HEK293 (cell line): ENCODE measurements at regions not wholly inside any gene's neighbourhood (a gene's known extent, or its start where the extent isn't known, plus 50 kb on each side); places are given as distances from the start of the nearest gene placed in this dataset.

Experiments used
- BCL6B ChIP-seq: fragments of 450-650 bp; formaldehyde crosslinking; IDR thresholded peaks from 2 replicates; pipeline ENCODE4 v1.5.1; 2017; ENCODE audit warnings: missing biosample characterization, missing genetic modification characterization
- KLF1 ChIP-seq: fragments of 450-650 bp; formaldehyde crosslinking; IDR thresholded peaks from 2 replicates; pipeline ENCODE4 v1.5.1; 2016; ENCODE audit warnings: missing biosample characterization, missing genetic modification characterization
- OVOL3 ChIP-seq: fragments of 450-650 bp; formaldehyde crosslinking; IDR thresholded peaks from 2 replicates; pipeline ENCODE4 v1.5.1; 2016; ENCODE audit warnings: missing biosample characterization, missing genetic modification characterization
- PRDM4 ChIP-seq: fragments of 450-650 bp; formaldehyde crosslinking; IDR thresholded peaks from 2 replicates; pipeline ENCODE4 v1.5.1; 2017; ENCODE audit warnings: missing biosample characterization, missing genetic modification characterization
- ZFP37 ChIP-seq: fragments of 450-650 bp; formaldehyde crosslinking; IDR thresholded peaks from 2 replicates; pipeline ENCODE4 v1.5.1; 2016; ENCODE audit warnings: missing biosample characterization, missing genetic modification characterization
- ZNF112 ChIP-seq: fragments of 450-650 bp; formaldehyde crosslinking; IDR thresholded peaks from 2 replicates; pipeline ENCODE4 v1.5.0; 2017; ENCODE audit warnings: missing biosample characterization, missing genetic modification characterization
- ZNF174 ChIP-seq: fragments of 450-650 bp; formaldehyde crosslinking; IDR thresholded peaks from 2 replicates; pipeline ENCODE4 v1.5.0; 2017; ENCODE audit warnings: missing biosample characterization, mild to moderate bottlenecking, missing genetic modification characterization
- ZNF175 ChIP-seq: fragments of 450-650 bp; formaldehyde crosslinking; IDR thresholded peaks from 2 replicates; pipeline ENCODE4 v1.5.1; 2016; ENCODE audit warnings: missing biosample characterization, missing genetic modification characterization
- ZNF184 ChIP-seq: fragments of 450-650 bp; IDR thresholded peaks from 2 replicates; pipeline ENCODE4 v1.5.1; 2018; ENCODE audit warnings: missing biosample characterization, mild to moderate bottlenecking, missing genetic modification characterization
- ZNF239 ChIP-seq: fragments of 450-650 bp; formaldehyde crosslinking; IDR thresholded peaks from 2 replicates; pipeline ENCODE4 v1.5.1; 2016; ENCODE audit warnings: missing biosample characterization, missing genetic modification characterization
- ZNF391 ChIP-seq: fragments of 450-650 bp; formaldehyde crosslinking; IDR thresholded peaks from 2 replicates; pipeline ENCODE4 v1.5.1; 2016; ENCODE audit warnings: low read depth, missing biosample characterization, missing genetic modification characterization, borderline replicate concordance
- ZNF404 ChIP-seq: fragments of 450-650 bp; formaldehyde crosslinking; IDR thresholded peaks from 2 replicates; pipeline ENCODE4 v1.5.1; 2017; ENCODE audit warnings: missing biosample characterization, missing genetic modification characterization
- ZNF426 ChIP-seq: fragments of 450-650 bp; formaldehyde crosslinking; IDR thresholded peaks from 2 replicates; pipeline ENCODE4 v1.5.1; 2017; ENCODE audit warnings: missing biosample characterization, missing genetic modification characterization, mild to moderate bottlenecking, inconsistent platforms, moderate library complexity
- ZNF600 ChIP-seq: fragments of 450-650 bp; formaldehyde crosslinking; IDR thresholded peaks from 2 replicates; pipeline ENCODE4 v1.5.1; 2016; ENCODE audit warnings: missing biosample characterization, missing genetic modification characterization
- ZNF623 ChIP-seq: fragments of 450-650 bp; formaldehyde crosslinking; IDR thresholded peaks from 2 replicates; pipeline ENCODE4 v1.5.1; 2016; ENCODE audit warnings: missing biosample characterization, missing genetic modification characterization
- ZNF645 ChIP-seq: fragments of 450-650 bp; formaldehyde crosslinking; IDR thresholded peaks from 2 replicates; pipeline ENCODE4; 2016; ENCODE audit warnings: missing biosample characterization, missing genetic modification characterization
- ZNF837 ChIP-seq: fragments of 450-650 bp; formaldehyde crosslinking; IDR thresholded peaks from 2 replicates; pipeline ENCODE4 v1.5.1; 2016; ENCODE audit warnings: missing biosample characterization, missing genetic modification characterization
- ZNF843 ChIP-seq: fragments of 450-650 bp; formaldehyde crosslinking; IDR thresholded peaks from 2 replicates; pipeline ENCODE4 v1.5.1; 2016; ENCODE audit warnings: missing biosample characterization, missing genetic modification characterization
- ZSCAN18 ChIP-seq: fragments of 450-650 bp; formaldehyde crosslinking; IDR thresholded peaks from 2 replicates; pipeline ENCODE4 v1.5.1; 2016; ENCODE audit warnings: missing biosample characterization, missing genetic modification characterization
- TF ChIP-seq, protein P1 (sequence below): fragments of 450-650 bp; formaldehyde crosslinking; IDR thresholded peaks from 2 replicates; pipeline ENCODE4 v1.5.1; 2016; ENCODE audit warnings: missing biosample characterization, missing genetic modification characterization
- TF ChIP-seq, protein P2 (sequence below): fragments of 450-650 bp; formaldehyde crosslinking; IDR thresholded peaks from 2 replicates; pipeline ENCODE4 v1.5.1; 2016; ENCODE audit warnings: missing biosample characterization, missing genetic modification characterization, low read depth
- TF ChIP-seq, protein P3 (sequence below): fragments of 450-650 bp; formaldehyde crosslinking; IDR thresholded peaks from 2 replicates; pipeline ENCODE4 v1.5.1; 2016; ENCODE audit warnings: missing biosample characterization, missing genetic modification characterization, low read depth
- TF ChIP-seq, protein P4 (sequence below): fragments of 450-650 bp; IDR thresholded peaks from 2 replicates; pipeline ENCODE4 v1.5.1; 2018; ENCODE audit warnings: missing biosample characterization, mild to moderate bottlenecking, missing genetic modification characterization

- TF ChIP-seq PRDM4: no peak
- peak; percentile 58 for TF ChIP-seq ZNF623 (tag by site-specific recombination)
- no peak for TF ChIP-seq ZNF404 (tag by site-specific recombination)
- peak; percentile 86 for TF ChIP-seq ZNF426 (tag by site-specific recombination)
- TF ChIP-seq, protein P1, sequence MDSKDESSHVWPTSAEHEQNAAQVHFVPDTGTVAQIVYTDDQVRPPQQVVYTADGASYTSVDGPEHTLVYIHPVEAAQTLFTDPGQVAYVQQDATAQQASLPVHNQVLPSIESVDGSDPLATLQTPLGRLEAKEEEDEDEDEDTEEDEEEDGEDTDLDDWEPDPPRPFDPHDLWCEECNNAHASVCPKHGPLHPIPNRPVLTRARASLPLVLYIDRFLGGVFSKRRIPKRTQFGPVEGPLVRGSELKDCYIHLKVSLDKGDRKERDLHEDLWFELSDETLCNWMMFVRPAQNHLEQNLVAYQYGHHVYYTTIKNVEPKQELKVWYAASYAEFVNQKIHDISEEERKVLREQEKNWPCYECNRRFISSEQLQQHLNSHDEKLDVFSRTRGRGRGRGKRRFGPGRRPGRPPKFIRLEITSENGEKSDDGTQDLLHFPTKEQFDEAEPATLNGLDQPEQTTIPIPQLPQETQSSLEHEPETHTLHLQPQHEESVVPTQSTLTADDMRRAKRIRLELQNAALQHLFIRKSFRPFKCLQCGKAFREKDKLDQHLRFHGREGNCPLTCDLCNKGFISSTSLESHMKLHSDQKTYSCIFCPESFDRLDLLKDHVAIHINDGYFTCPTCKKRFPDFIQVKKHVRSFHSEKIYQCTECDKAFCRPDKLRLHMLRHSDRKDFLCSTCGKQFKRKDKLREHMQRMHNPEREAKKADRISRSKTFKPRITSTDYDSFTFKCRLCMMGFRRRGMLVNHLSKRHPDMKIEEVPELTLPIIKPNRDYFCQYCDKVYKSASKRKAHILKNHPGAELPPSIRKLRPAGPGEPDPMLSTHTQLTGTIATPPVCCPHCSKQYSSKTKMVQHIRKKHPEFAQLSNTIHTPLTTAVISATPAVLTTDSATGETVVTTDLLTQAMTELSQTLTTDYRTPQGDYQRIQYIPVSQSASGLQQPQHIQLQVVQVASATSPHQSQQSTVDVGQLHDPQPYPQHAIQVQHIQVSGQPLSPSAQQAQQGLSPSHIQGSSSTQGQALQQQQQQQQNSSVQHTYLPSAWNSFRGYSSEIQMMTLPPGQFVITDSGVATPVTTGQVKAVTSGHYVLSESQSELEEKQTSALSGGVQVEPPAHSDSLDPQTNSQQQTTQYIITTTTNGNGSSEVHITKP (tag by site-specific recombination): no peak
- no peak for TF ChIP-seq ZNF112
- no peak for TF ChIP-seq OVOL3 (tag by site-specific recombination)
- no peak for TF ChIP-seq ZNF600 (tag by site-specific recombination)
- no peak for TF ChIP-seq BCL6B (tag by site-specific recombination)
- TF ChIP-seq, protein P2, sequence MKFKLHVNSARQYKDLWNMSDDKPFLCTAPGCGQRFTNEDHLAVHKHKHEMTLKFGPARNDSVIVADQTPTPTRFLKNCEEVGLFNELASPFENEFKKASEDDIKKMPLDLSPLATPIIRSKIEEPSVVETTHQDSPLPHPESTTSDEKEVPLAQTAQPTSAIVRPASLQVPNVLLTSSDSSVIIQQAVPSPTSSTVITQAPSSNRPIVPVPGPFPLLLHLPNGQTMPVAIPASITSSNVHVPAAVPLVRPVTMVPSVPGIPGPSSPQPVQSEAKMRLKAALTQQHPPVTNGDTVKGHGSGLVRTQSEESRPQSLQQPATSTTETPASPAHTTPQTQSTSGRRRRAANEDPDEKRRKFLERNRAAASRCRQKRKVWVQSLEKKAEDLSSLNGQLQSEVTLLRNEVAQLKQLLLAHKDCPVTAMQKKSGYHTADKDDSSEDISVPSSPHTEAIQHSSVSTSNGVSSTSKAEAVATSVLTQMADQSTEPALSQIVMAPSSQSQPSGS: no peak
- no peak for TF ChIP-seq ZNF175 (tag by site-specific recombination)
- TF ChIP-seq ZNF843 (tag by site-specific recombination): no peak
- no peak for TF ChIP-seq ZNF184 (tag by site-specific recombination)
- TF ChIP-seq ZSCAN18 (tag by site-specific recombination): no peak
- TF ChIP-seq, protein P3, sequence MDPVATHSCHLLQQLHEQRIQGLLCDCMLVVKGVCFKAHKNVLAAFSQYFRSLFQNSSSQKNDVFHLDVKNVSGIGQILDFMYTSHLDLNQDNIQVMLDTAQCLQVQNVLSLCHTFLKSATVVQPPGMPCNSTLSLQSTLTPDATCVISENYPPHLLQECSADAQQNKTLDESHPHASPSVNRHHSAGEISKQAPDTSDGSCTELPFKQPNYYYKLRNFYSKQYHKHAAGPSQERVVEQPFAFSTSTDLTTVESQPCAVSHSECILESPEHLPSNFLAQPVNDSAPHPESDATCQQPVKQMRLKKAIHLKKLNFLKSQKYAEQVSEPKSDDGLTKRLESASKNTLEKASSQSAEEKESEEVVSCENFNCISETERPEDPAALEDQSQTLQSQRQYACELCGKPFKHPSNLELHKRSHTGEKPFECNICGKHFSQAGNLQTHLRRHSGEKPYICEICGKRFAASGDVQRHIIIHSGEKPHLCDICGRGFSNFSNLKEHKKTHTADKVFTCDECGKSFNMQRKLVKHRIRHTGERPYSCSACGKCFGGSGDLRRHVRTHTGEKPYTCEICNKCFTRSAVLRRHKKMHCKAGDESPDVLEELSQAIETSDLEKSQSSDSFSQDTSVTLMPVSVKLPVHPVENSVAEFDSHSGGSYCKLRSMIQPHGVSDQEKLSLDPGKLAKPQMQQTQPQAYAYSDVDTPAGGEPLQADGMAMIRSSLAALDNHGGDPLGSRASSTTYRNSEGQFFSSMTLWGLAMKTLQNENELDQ (tag by site-specific recombination): no peak
- TF ChIP-seq ZNF174 (tag by site-specific recombination): no peak
- TF ChIP-seq, protein P4, sequence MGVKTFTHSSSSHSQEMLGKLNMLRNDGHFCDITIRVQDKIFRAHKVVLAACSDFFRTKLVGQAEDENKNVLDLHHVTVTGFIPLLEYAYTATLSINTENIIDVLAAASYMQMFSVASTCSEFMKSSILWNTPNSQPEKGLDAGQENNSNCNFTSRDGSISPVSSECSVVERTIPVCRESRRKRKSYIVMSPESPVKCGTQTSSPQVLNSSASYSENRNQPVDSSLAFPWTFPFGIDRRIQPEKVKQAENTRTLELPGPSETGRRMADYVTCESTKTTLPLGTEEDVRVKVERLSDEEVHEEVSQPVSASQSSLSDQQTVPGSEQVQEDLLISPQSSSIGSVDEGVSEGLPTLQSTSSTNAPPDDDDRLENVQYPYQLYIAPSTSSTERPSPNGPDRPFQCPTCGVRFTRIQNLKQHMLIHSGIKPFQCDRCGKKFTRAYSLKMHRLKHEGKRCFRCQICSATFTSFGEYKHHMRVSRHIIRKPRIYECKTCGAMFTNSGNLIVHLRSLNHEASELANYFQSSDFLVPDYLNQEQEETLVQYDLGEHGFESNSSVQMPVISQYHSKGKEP (tag by site-specific recombination): no peak
- no peak for TF ChIP-seq KLF1 (tag by site-specific recombination)
- no peak for TF ChIP-seq ZNF239
- TF ChIP-seq ZFP37 (tag by site-specific recombination): 0 out of 2 replicates have a peak, but pooled peaks have one; percentile 32
- no peak for TF ChIP-seq ZNF645 (tag by site-specific recombination)
- no peak for TF ChIP-seq ZNF837 (tag by site-specific recombination)
- TF ChIP-seq ZNF391 (tag by site-specific recombination): no peak
Observed at GRCh38 chrX:13511241-13511943, 58.0 kb upstream of the EGFL6 start (continued).
